ENCODE measurements at regions not wholly inside any gene's neighbourhood (a gene's known extent, or its start where the extent isn't known, plus 50 kb on each side); places are given as distances from the start of the nearest gene placed in this dataset.

DNA sequence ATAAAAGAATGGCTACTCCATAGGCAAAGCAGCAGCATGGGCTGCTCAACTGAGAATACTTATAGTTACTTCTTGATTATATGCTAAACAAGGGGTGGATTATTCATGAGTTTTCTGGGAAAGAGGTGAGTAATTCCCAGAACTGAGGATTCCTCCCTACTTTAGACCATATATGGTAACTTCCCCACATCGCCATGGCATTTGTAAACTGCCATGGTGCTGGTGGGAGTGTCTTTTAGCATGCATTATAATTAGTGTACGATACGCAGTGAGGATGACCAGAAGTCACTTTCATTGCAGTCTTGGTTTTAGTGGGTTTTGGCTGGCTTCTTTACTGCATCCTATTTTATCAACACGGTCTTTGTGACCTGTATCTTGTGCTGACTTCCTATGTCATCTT, 141.5 kb downstream of the MAGEB17 start:
- H3K9me3 ChIP-seq (ENCODE audit: low read depth): no peaks in the 10 kb centered on the region
- no peak overlapping the region for H2AFZ ChIP-seq
- no peak overlapping the region for H3K4me3 ChIP-seq
- no peaks in the 10 kb centered on the region for H4K20me1 ChIP-seq (ENCODE audit: insufficient read depth, poor library complexity, severe bottlenecking)
- TF ChIP-seq EZH2 (IDR thresholded peaks at IDR 0.05; ENCODE audit: borderline replicate concordance): no peak
- no peak for TF ChIP-seq EZH2phosphoT487 (IDR thresholded peaks at IDR 0.05; ENCODE audit: low read depth, severe bottlenecking, unreplicated experiment)
- TF ChIP-seq CTCF (IDR thresholded peaks at IDR 0.05; ENCODE audit: poor library complexity): no peak
- no peaks in the 10 kb centered on the region for H3K79me2 ChIP-seq
- H3K27me3 ChIP-seq: no peaks in the 10 kb centered on the region
- no peak for DNase-seq (ENCODE audit: low spot score)
- H3K27ac ChIP-seq: no peak overlapping the region
- 88% methylated on average over 4 of the region's 4 CpGs for WGBS (ENCODE audit: low lambda C conversion rate, missing lambda C conversion rate)
- H3K9me2 ChIP-seq (replicated peaks; ENCODE audit: insufficient read depth): no peaks in the 10 kb centered on the region
- H3K4me1 ChIP-seq (ENCODE audit: insufficient read depth): peaks cover 6% of the 10 kb centered on the region
- no peaks in the 10 kb centered on the region for H3K36me3 ChIP-seq (replicated peaks; ENCODE audit: insufficient read depth, low read depth)
- no peak overlapping the region for H3K4me2 ChIP-seq

GRCh38 chrX:16310326-16310725, 143.0 kb downstream of the MAGEB17 start:
- H3K4me1 ChIP-seq (ENCODE audit: insufficient read depth): peaks cover 6% of the 10 kb centered on the region
- no peaks in the 10 kb centered on the region for H3K9me3 ChIP-seq (ENCODE audit: low read depth)
- peak; percentile 18 for DNase-seq (ENCODE audit: low spot score)
- H3K27me3 ChIP-seq: no peaks in the 10 kb centered on the region
- no peaks in the 10 kb centered on the region for H3K36me3 ChIP-seq (replicated peaks; ENCODE audit: insufficient read depth, low read depth)
- no peaks in the 10 kb centered on the region for H3K9me2 ChIP-seq (replicated peaks; ENCODE audit: insufficient read depth)
- no peak for TF ChIP-seq EZH2 (IDR thresholded peaks at IDR 0.05; ENCODE audit: borderline replicate concordance)
- no peak for TF ChIP-seq EZH2phosphoT487 (IDR thresholded peaks at IDR 0.05; ENCODE audit: low read depth, severe bottlenecking, unreplicated experiment)
- TF ChIP-seq CTCF (IDR thresholded peaks at IDR 0.05; ENCODE audit: poor library complexity): no peak
- WGBS (ENCODE audit: low lambda C conversion rate, missing lambda C conversion rate): 57% methylated on average over 1 of the region's 1 CpG
- H2AFZ ChIP-seq: no peak overlapping the region
- peak overlapping the region; percentile 2 for H3K27ac ChIP-seq
- H3K4me3 ChIP-seq: no peak overlapping the region
- H3K79me2 ChIP-seq: no peaks in the 10 kb centered on the region
- no peak overlapping the region for H3K4me2 ChIP-seq
- H4K20me1 ChIP-seq (ENCODE audit: insufficient read depth, poor library complexity, severe bottlenecking): no peaks in the 10 kb centered on the region

GRCh38 chrX:16311671-16312070, 144.4 kb downstream of the MAGEB17 start:
- Histone ChIP-seq H3K27ac (no peak overlapping the region), H3K4me1 (ENCODE audit: insufficient read depth) (peaks cover 6% of the 10 kb centered on the region), H4K20me1 (ENCODE audit: insufficient read depth, poor library complexity, severe bottlenecking) (no peaks in the 10 kb centered on the region), H3K9me2 (replicated peaks; ENCODE audit: insufficient read depth) (no peaks in the 10 kb centered on the region), H3K79me2 (no peaks in the 10 kb centered on the region), H2AFZ (no peak overlapping the region), H3K4me2 (no peak overlapping the region), H3K36me3 (replicated peaks; ENCODE audit: insufficient read depth, low read depth) (no peaks in the 10 kb centered on the region), H3K27me3 (no peaks in the 10 kb centered on the region), H3K4me3 (no peak overlapping the region), H3K9me3 (ENCODE audit: low read depth) (no peaks in the 10 kb centered on the region)
- TF ChIP-seq CTCF (IDR thresholded peaks at IDR 0.05; ENCODE audit: poor library complexity): no peak
- TF ChIP-seq EZH2 (IDR thresholded peaks at IDR 0.05; ENCODE audit: borderline replicate concordance): no peak
- no peak for TF ChIP-seq EZH2phosphoT487 (IDR thresholded peaks at IDR 0.05; ENCODE audit: low read depth, severe bottlenecking, unreplicated experiment)
- 45% methylated on average over 4 of the region's 4 CpGs for WGBS (ENCODE audit: low lambda C conversion rate, missing lambda C conversion rate)
- DNase-seq (ENCODE audit: low spot score): no peak
